GM12891 (cell line): ENCODE measurements at regions not wholly inside any gene's neighbourhood (a gene's known extent, or its start where the extent isn't known, plus 50 kb on each side); places are given as distances from the start of the nearest gene placed in this dataset.

Experiments
- DNase-seq: peaks from one replicate; pipeline ENCODE4 v3.0.0; 2011; ENCODE audit warnings: low spot score; ENCODE audit not compliant: insufficient read length
- FAIRE-seq: peaks from 2 replicates; lab custom pipeline; 2011; peaks lifted over from hg19 to GRCh38; lab: Jason Lieb, UNC
- PAX5 ChIP-seq: IDR thresholded peaks from 2 replicates; pipeline ENCODE4 v1.6.1; 2011; ENCODE audit warnings: low read length, moderate library complexity, mild to moderate bottlenecking; ENCODE audit not compliant: insufficient read depth, severe bottlenecking
- POLR2A ChIP-seq: IDR thresholded peaks from 2 replicates; pipeline ENCODE4 v1.6.1; 2011; ENCODE audit warnings: low read depth, low read length, control low read depth
- POLR2AphosphoS5 ChIP-seq: IDR thresholded peaks from 2 replicates; pipeline ENCODE4 v1.6.1; 2011; ENCODE audit warnings: low read depth, low read length, control low read depth
- POU2F2 ChIP-seq: IDR thresholded peaks from 2 replicates; pipeline ENCODE4 v1.6.1; 2011; ENCODE audit warnings: low read depth, mild to moderate bottlenecking, control low read depth, low read length, moderate library complexity
- SPI1 ChIP-seq: IDR thresholded peaks from 2 replicates; pipeline ENCODE4 v1.6.1; 2011; ENCODE audit warnings: low read depth, low read length, control low read depth
- TAF1 ChIP-seq: IDR thresholded peaks from 2 replicates; pipeline ENCODE4 v1.6.1; 2011; ENCODE audit warnings: low read depth, low read length, control low read depth

DNA sequence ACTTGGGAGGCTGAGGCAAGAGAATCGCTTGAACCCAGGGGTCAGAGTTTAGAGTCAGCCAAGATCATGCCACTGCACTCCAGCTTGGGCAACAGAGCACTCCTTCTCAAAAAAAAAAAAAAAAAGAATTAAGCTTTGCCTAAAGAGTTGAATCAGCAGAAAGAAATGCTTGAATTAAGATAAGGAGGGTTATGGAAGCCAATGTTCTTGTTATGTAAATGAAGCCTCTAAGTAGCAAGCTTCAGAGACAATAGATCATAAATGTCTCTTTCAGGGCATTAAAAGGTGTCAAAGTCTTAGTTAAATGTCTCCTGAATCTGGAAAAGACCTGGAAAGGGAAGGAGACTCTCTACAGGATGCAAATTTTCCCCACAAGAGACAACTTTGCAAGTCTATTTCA lies 69.7 kb upstream of the FAM83B start:
- no peak for DNase-seq
- TF ChIP-seq POLR2AphosphoS5 (no peak), POLR2A (no peak), SPI1 (no peak), TAF1 (no peak), POU2F2 (no peak), PAX5 (no peak)
- FAIRE-seq: no peak

DNA sequence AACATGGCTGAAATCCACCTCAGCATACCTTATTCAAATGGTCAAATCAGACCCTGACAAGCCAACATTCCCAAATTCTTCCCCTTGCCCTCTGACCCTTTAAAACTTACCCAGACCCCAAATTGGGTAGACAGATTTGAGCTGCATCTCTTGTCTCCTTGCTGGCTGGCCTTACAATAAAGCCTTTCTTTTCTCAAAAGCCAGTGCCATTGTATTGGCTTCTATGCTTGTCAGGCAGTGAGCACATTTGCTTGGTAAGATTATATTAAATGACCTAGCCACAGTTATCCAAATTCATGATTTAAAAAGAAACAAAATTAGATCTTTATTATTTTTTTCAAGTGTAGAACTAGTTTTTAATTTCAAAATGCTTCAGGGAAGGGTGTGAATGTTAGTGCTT lies 67.8 kb upstream of the FAM83B start:
- FAIRE-seq: no peak
- TF ChIP-seq SPI1 (no peak), POLR2A (no peak), PAX5 (no peak), POU2F2 (no peak), POLR2AphosphoS5 (no peak), TAF1 (no peak)
- no peak for DNase-seq

DNA sequence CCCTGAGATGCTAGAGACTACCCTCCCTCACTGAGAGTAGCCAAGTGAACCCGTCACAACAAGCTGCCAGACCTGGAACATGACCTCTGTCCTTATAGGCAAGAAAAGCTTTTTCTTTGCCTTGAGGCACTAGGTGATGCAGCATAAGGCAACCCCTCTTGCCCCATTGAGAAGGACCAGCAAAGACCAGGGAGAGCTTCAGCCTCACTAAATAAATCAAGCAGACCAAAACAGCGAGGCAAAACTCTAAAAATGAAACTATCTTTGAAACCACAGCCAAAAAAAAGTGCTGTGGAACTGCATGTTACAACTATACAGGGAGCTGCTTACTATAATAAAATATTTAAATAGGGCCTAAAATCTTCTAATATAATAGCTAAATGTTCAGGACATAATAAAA lies 62.6 kb upstream of the FAM83B start:
- DNase-seq (no peak), FAIRE-seq (no peak)
- TF ChIP-seq SPI1 (no peak), TAF1 (no peak), PAX5 (no peak), POLR2AphosphoS5 (no peak), POLR2A (no peak), POU2F2 (no peak)

DNA sequence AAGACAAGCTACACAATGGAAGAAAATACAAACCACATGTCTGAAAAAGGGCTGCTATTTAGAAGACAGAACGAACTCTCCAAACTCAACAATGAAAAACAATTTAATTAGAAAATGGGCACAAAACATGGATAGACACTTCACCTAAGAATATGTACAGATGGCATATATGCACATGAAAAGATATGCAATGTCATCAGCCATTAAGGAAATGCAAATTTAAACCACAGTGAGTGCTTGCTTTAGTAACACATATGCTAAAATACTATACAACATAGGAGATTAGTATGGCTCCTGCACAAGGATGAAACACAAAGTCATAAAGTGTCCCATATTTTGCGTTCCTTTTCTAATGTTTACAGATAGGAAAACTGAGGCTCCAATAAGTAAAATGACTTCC lies 60.4 kb upstream of the FAM83B start:
- FAIRE-seq (no peak), DNase-seq (no peak)
- TF ChIP-seq SPI1 (no peak), POLR2A (no peak), POLR2AphosphoS5 (no peak), PAX5 (no peak), TAF1 (no peak), POU2F2 (no peak)

DNA sequence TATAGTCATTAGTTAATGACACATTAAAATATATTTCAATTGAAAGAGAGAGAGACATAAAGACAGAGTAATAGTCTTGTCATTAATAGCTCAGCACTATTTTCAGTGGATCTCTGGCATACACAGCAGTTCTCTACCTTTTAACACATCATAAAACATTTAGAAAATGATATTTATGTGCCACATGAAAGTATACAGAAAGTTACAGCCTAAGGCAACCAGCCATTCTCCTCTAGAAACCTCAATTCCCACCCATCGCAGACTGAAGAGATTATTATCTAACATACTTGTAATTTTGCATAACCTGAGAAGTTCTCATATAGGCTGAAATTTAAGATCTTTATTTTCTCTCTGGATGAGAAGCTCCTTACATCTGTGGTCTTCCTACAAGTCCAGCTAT lies 58.7 kb upstream of the FAM83B start:
- DNase-seq (no peak), FAIRE-seq (no peak)
- no peak for TF ChIP-seq TAF1
- no peak for TF ChIP-seq PAX5
- no peak for TF ChIP-seq POLR2A
- no peak for TF ChIP-seq POLR2AphosphoS5
- no peak for TF ChIP-seq SPI1
- TF ChIP-seq POU2F2: no peak
